ENCODE measurements at regions not wholly inside any gene's neighbourhood (a gene's known extent, or its start where the extent isn't known, plus 50 kb on each side); places are given as distances from the start of the nearest gene placed in this dataset.

DNA sequence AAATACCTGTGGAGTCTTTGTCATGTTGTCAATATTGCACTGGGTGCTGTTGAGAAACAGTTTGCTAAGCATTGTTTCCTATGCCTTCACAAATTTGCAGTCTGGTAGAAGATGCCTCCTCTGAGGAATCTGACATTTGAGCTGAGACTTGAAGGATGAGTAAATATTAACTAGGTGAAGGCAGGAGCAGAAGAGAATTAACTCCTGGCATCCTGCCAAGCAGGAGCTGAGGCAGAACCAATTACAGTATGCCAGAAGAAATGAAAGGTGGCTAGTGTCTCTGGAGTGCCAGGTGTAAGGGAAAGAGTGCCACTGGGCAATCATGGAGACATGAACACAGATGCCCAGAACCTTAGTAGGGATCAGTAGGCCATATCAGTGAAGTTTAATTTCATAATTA is 1778.2 kb upstream of the PCDH10 start:
- no peak for TF ChIP-seq CTCF (IDR thresholded peaks at IDR 0.05)
- TF ChIP-seq POLR2A (IDR thresholded peaks at IDR 0.05; ENCODE audit: low read depth): no peak
